Neural cell (in vitro differentiated cells): ENCODE measurements at regions not wholly inside any gene's neighbourhood (a gene's known extent, or its start where the extent isn't known, plus 50 kb on each side); places are given as distances from the start of the nearest gene placed in this dataset.

Source experiments
- H2AFZ ChIP-seq: fragments of 200-600, 300-800 bp; sonication (generic), shearing (Covaris generic); 2 replicates; pipeline ENCODE4 v1.6.0; 2014; ENCODE audit warnings: low read depth, mild to moderate bottlenecking, antibody characterized with exemption, low read length, moderate library complexity
- H3F3A ChIP-seq: fragments of 200-600 bp; shearing (Covaris generic); 2 replicates; pipeline ENCODE4 v1.6.1; 2016; ENCODE audit warnings: mild to moderate bottlenecking, moderate library complexity, mixed read lengths, antibody characterized with exemption, low read length; ENCODE audit not compliant: insufficient read depth, poor library complexity, severe bottlenecking
- H3K27ac ChIP-seq: fragments of 200-600, 300-800 bp; sonication (generic), shearing (Covaris generic); 2 replicates; pipeline ENCODE4 v1.5.1; 2014; ENCODE audit warnings: mild to moderate bottlenecking, low read length, moderate library complexity
- H3K27me3 ChIP-seq: fragments of 300-800, 200-600 bp; sonication (generic), shearing (Covaris generic); 2 replicates; pipeline ENCODE4 v1.6.0; 2014; ENCODE audit warnings: mild to moderate bottlenecking, low read depth, low read length, moderate library complexity; ENCODE audit not compliant: insufficient read depth
- H3K36me3 ChIP-seq: fragments of 300-800, 200-600 bp; sonication (generic), shearing (Covaris generic); 2 replicates; pipeline ENCODE4 v1.5.1; 2014; ENCODE audit warnings: mild to moderate bottlenecking, antibody characterized with exemption, low read length, moderate library complexity; ENCODE audit not compliant: insufficient read depth
- H3K4me2 ChIP-seq: fragments of 300-800, 200-600 bp; sonication (generic), shearing (Covaris generic); 2 replicates; pipeline ENCODE4 v1.6.0; 2014; ENCODE audit warnings: mild to moderate bottlenecking, low read length
- H3K4me3 ChIP-seq: fragments of 300-800, 200-600 bp; sonication (generic), shearing (Covaris generic); 2 replicates; pipeline ENCODE4 v1.5.1; 2014; ENCODE audit warnings: mild to moderate bottlenecking, low read length, moderate library complexity
- H3K79me2 ChIP-seq: fragments of 200-600 bp; shearing (Covaris generic); replicated peaks from 2 replicates; pipeline ENCODE4 v1.6.0; 2014; ENCODE audit warnings: mild to moderate bottlenecking, low read length, moderate library complexity; ENCODE audit not compliant: insufficient read depth
- H3K9ac ChIP-seq: fragments of 300-800, 200-600 bp; sonication (generic), shearing (Covaris generic); 2 replicates; pipeline ENCODE4 v1.6.1; 2016; ENCODE audit warnings: mild to moderate bottlenecking, low read length, mixed read lengths
- H3K9me2 ChIP-seq: fragments of 200-600 bp; shearing (Covaris generic); 2 replicates; pipeline ENCODE4 v1.6.1; 2016; ENCODE audit warnings: mild to moderate bottlenecking, low read length, mixed read lengths; ENCODE audit not compliant: insufficient read depth
- H3K9me3 ChIP-seq: fragments of 200-600, 300-800 bp; sonication (generic), shearing (Covaris generic); 2 replicates; pipeline ENCODE4 v1.6.1; 2016; ENCODE audit warnings: mild to moderate bottlenecking, mixed run types, low read length, moderate library complexity, mixed read lengths
- H4K20me1 ChIP-seq: fragments of 200-600 bp; shearing (Covaris generic); 2 replicates; pipeline ENCODE4 v1.6.1; 2016; ENCODE audit warnings: mild to moderate bottlenecking, mixed run types; ENCODE audit not compliant: insufficient read depth
- CTCF ChIP-seq: fragments of 450-650 bp; IDR thresholded peaks from 2 replicates; pipeline ENCODE4 v1.5.1; 2014; ENCODE audit warnings: antibody characterized with exemption, mild to moderate bottlenecking, moderate library complexity; ENCODE audit not compliant: poor library complexity, severe bottlenecking
- EP300 ChIP-seq: fragments of 450-650 bp; conservative IDR thresholded peaks from 2 replicates; pipeline ENCODE4 v1.6.1; 2014; ENCODE audit warnings: antibody characterized with exemption, mild to moderate bottlenecking, moderate library complexity; ENCODE audit not compliant: poor library complexity, severe bottlenecking
- EZH2 ChIP-seq: fragments of 200-600, 300-800 bp; shearing (Covaris generic), sonication (generic); IDR thresholded peaks from 2 replicates; pipeline ENCODE4 v1.6.1; 2014; ENCODE audit warnings: antibody characterized with exemption, low read length, borderline replicate concordance, mild to moderate bottlenecking; ENCODE audit not compliant: insufficient read depth, poor library complexity, severe bottlenecking
- MXI1 ChIP-seq: fragments of 450-650 bp; conservative IDR thresholded peaks from 2 replicates; pipeline ENCODE4 v1.6.1; 2014; ENCODE audit warnings: antibody characterized with exemption, mild to moderate bottlenecking; ENCODE audit not compliant: poor library complexity, severe bottlenecking
- POLR2AphosphoS5 ChIP-seq: IDR thresholded peaks from 2 replicates; pipeline ENCODE4 v1.6.1; 2012
- RAD21 ChIP-seq: fragments of 450-650 bp; conservative IDR thresholded peaks from 2 replicates; pipeline ENCODE4 v1.6.1; 2014; ENCODE audit warnings: antibody characterized with exemption, mild to moderate bottlenecking, moderate library complexity
- REST ChIP-seq: IDR thresholded peaks from 2 replicates; pipeline ENCODE4 v1.6.1; 2012; ENCODE audit warnings: borderline replicate concordance
- SMC3 ChIP-seq: fragments of 450-650 bp; conservative IDR thresholded peaks from 2 replicates; pipeline ENCODE4 v1.6.1; 2014; ENCODE audit warnings: antibody characterized with exemption, mild to moderate bottlenecking, moderate library complexity; ENCODE audit not compliant: poor library complexity
- TAF1 ChIP-seq: IDR thresholded peaks from 2 replicates; pipeline ENCODE4 v1.6.1; 2012; ENCODE audit warnings: low read depth

- peaks cover 3% of the 10 kb centered on the region for H3K79me2 ChIP-seq
- no peaks in the 10 kb centered on the region for H3K9me2 ChIP-seq
- H2AFZ ChIP-seq = no peak overlapping the region
- TF ChIP-seq EP300 (no peak), EZH2 (no peak), MXI1 (no peak), TAF1 (no peak), RAD21 (no peak), REST (no peak), SMC3 (no peak), CTCF (no peak), POLR2AphosphoS5 (no peak)
- H3K4me3 ChIP-seq = no peak overlapping the region
- H3K9ac ChIP-seq = no peak overlapping the region
- no peaks in the 10 kb centered on the region for H3K9me3 ChIP-seq
- no peaks in the 10 kb centered on the region for H3F3A ChIP-seq
- no peaks in the 10 kb centered on the region for H4K20me1 ChIP-seq
- H3K27me3 ChIP-seq = no peaks in the 10 kb centered on the region
- no peak overlapping the region for H3K27ac ChIP-seq
- H3K4me2 ChIP-seq = no peak overlapping the region
- H3K36me3 ChIP-seq = peaks cover 5% of the 10 kb centered on the region
Measured at GRCh38 chr15:47475336-47475735, 242.0 kb upstream of the SEMA6D start.

- Histone ChIP-seq H4K20me1 (no peaks in the 10 kb centered on the region), H3K36me3 (peaks cover 5% of the 10 kb centered on the region), H2AFZ (no peak overlapping the region), H3K4me3 (no peak overlapping the region), H3K9ac (no peak overlapping the region), H3F3A (no peaks in the 10 kb centered on the region), H3K27me3 (no peaks in the 10 kb centered on the region), H3K9me2 (no peaks in the 10 kb centered on the region), H3K4me2 (no peak overlapping the region), H3K9me3 (no peaks in the 10 kb centered on the region), H3K27ac (no peak overlapping the region), H3K79me2 (peaks cover 3% of the 10 kb centered on the region)
- TF ChIP-seq CTCF (no peak), RAD21 (no peak), POLR2AphosphoS5 (no peak), TAF1 (no peak), MXI1 (no peak), SMC3 (no peak), REST (no peak), EZH2 (no peak), EP300 (no peak)
Measured at GRCh38 chr15:47477341-47477740, 240.0 kb upstream of the SEMA6D start.
